Spinal cord (tissue), 9 donors: ENCODE measurements at regions not wholly inside any gene's neighbourhood (a gene's known extent, or its start where the extent isn't known, plus 50 kb on each side); places are given as distances from the start of the nearest gene placed in this dataset.
"Not testable (repeated sequence)": the region's sequence is repeated elsewhere in the genome, so short reads cannot be mapped to it uniquely, and the experiment has no call there.

Experiments
- DNase-seq, 6 donors: peaks; one replicate each; pipeline versions ENCODE4 v3.0.0 to v3.0.0-alpha.2; 2013 to 2015; ENCODE audit warnings: low spot score in 6 of 6, low read depth in 4 of 6
- H3K27ac ChIP-seq: one replicate; pipeline ENCODE4 v1.5.1; 2013; ENCODE audit warnings: low read depth, low read length, control low read depth
- H3K27me3 ChIP-seq: one replicate; pipeline ENCODE4 v1.6.1; 2013; ENCODE audit warnings: low read length; ENCODE audit not compliant: control insufficient read depth, insufficient read depth
- H3K36me3 ChIP-seq: one replicate; pipeline ENCODE4 v1.6.1; 2013; ENCODE audit warnings: low read length; ENCODE audit not compliant: control insufficient read depth, insufficient read depth
- H3K4me1 ChIP-seq: one replicate; pipeline ENCODE4 v1.6.1; 2013; ENCODE audit warnings: low read length; ENCODE audit not compliant: control insufficient read depth, insufficient read depth
- H3K4me3 ChIP-seq: one replicate; pipeline ENCODE4 v1.5.1; 2013; ENCODE audit warnings: low read depth, low read length, control low read depth
- H3K9me3 ChIP-seq: one replicate; pipeline ENCODE4 v1.6.1; 2013; ENCODE audit warnings: low read length; ENCODE audit not compliant: control insufficient read depth, insufficient read depth
- WGBS: methylation state at CpG from one replicate; pipeline ENCODE4 v1.1.5; 2013; ENCODE audit warnings: missing lambda C conversion rate; ENCODE audit not compliant: insufficient coverage; 5-methylcytosine and 5-hydroxymethylcytosine counted together
- donor health status: healthy.

DNA sequence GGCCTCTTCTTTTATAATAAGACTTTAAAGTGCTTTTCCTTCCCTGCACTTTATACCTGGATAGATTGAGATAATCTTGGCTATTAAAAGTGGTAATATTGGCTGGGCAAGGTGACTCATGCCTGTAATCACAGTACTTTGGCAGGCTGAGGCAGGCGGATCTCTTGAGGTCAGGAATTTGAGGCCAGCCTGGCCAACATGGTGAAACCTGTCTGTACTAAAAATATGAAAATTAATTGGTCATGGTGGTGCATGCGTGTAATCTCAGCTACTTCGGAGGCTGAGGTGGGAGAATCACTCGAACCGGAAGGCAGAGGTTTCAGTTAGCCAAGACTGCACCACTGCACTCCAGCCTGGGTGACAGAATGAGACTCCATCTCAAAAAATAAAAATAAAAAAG is 197.1 kb upstream of the RGS17 start:
- Histone ChIP-seq H3K4me3 (no peak overlapping the region), H3K9me3 (no peaks in the 10 kb centered on the region), H3K27me3 (no peaks in the 10 kb centered on the region), H3K4me1 (no peaks in the 10 kb centered on the region), H3K36me3 (no peaks in the 10 kb centered on the region), H3K27ac (no peak overlapping the region)
- 83% methylated on average over 3 of the region's 5 CpGs for WGBS
- DNase-seq: no peak

DNA sequence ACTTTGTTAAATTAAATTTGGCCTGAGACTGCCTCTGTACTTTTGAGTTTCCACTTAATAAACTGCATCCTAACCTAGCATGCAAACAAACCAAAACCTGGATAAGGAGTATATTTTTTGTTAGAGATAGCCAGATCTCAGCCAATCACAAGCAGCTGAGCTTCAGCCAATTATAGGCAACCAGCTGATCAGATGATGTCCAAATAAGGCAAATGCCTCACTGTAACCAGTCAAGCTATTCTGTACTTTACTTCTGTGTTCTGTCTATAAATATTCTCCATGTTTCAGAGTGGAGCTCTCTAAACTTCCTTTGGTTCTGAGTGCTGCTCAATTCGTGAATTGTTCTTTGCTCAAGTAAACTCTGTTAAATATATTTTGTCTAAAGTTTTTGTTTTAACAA is 194.6 kb upstream of the RGS17 start:
- H3K27ac ChIP-seq: no peak overlapping the region
- no peaks in the 10 kb centered on the region for H3K27me3 ChIP-seq
- WGBS: no CpG with 5 or more reads among the region's 1 CpG
- no peak for DNase-seq
- H3K9me3 ChIP-seq: no peaks in the 10 kb centered on the region
- H3K36me3 ChIP-seq: no peaks in the 10 kb centered on the region
- H3K4me3 ChIP-seq: no peak overlapping the region
- no peaks in the 10 kb centered on the region for H3K4me1 ChIP-seq

DNA sequence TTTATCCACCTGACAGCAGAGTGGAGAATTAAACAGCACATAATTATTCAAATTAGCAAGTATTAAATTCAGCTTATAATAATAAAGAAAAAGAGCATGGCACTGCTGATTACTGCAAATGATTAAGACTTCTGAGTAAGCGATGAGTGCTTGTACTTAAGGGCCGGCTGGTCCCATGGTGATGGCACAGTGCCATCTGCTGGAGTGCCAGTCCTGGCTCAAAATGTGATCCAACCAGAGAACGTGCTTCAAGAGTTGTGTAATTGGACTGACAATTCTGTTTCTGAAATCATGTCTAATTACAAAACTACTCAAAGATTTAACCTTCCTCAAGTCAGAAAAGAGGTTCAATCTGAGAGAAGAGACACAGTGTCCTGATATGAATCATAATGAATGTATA is 181.6 kb upstream of the RGS17 start:
- 13% methylated on average over 2 of the region's 3 CpGs for WGBS
- Histone ChIP-seq H3K4me1 (no peaks in the 10 kb centered on the region), H3K27ac (no peak overlapping the region), H3K9me3 (no peaks in the 10 kb centered on the region), H3K4me3 (no peak overlapping the region), H3K36me3 (no peaks in the 10 kb centered on the region), H3K27me3 (no peaks in the 10 kb centered on the region)
- peak in 5 of 6 donors; percentile 31 to 85 (median 40) for DNase-seq

DNA sequence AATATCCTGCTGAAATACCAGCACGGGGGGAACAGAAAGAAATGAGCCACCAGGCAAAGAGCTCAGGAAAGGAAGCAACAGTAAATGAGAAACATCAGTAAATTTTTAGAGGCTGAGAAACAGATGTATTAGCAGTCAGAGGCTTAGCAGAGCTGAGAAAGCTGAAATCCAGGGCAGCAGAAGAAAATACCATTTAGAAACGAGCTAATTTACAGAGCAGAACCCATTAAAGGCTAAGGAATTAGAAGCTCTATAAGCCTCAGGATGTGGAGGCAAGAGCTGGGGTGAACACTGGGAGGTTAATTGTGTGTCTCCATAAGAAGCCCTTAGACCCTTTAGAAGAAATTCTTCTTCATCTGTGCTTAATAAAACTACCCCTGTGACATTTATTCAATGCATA is 178.6 kb upstream of the RGS17 start:
- no peak overlapping the region for H3K4me3 ChIP-seq
- WGBS: 13% methylated on average over 1 of the region's 2 CpGs
- no peaks in the 10 kb centered on the region for H3K9me3 ChIP-seq
- peak in 3 of 6 donors; percentile 7 to 82 (median 14) for DNase-seq
- H3K27ac ChIP-seq: no peak overlapping the region
- H3K27me3 ChIP-seq: no peaks in the 10 kb centered on the region
- no peaks in the 10 kb centered on the region for H3K36me3 ChIP-seq
- H3K4me1 ChIP-seq: no peaks in the 10 kb centered on the region

DNA sequence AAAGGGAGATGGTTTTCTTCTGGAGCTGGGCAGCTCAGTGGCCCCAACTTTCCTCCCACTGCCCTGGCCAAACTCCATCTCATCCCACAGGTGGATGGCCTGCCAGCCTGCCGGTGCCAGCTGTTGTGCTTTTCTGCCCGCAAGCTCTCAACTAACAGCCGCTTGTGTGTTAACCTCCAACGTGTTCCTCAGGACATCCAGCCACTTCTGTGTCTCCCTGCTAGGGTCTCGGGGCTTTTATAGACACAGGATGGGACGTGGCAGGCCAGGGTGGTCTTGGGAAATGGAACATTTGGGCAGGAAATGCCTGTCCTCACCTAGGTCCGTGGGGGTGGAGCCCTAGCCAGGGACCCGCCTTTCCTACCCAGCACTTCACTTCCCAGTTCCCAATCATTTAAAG is 171.1 kb upstream of the RGS17 start:
- no peak for DNase-seq
- no peaks in the 10 kb centered on the region for H3K36me3 ChIP-seq
- no peak overlapping the region for H3K4me3 ChIP-seq
- WGBS: 90% methylated on average over 6 of the region's 8 CpGs
- H3K9me3 ChIP-seq: no peaks in the 10 kb centered on the region
- no peaks in the 10 kb centered on the region for H3K27me3 ChIP-seq
- no peak overlapping the region for H3K27ac ChIP-seq
- H3K4me1 ChIP-seq: no peaks in the 10 kb centered on the region

DNA sequence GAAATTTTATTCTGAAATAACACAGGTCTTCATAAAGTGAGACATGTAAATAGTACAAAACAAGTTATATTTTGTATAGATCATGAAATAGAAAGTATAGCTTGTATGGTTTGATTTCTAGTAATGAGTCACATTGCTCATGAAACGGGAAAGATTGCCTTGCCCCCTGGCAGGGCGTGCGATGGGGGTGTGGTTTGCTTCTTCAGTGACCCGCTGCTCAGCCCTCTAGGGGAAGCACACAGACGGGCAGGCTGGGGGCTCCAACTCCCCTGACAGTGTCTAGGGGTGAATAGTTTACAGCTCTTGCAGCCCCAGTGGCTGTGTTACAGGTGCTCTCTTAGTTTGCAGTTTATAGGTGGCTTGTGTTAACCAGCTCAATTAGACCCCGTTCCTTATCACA is 170.5 kb upstream of the RGS17 start:
- Histone ChIP-seq H3K36me3 (no peaks in the 10 kb centered on the region), H3K4me1 (no peaks in the 10 kb centered on the region), H3K27ac (no peak overlapping the region), H3K27me3 (no peaks in the 10 kb centered on the region), H3K9me3 (no peaks in the 10 kb centered on the region), H3K4me3 (no peak overlapping the region)
- no peak for DNase-seq
- 74% methylated on average over 6 of the region's 6 CpGs for WGBS

DNA sequence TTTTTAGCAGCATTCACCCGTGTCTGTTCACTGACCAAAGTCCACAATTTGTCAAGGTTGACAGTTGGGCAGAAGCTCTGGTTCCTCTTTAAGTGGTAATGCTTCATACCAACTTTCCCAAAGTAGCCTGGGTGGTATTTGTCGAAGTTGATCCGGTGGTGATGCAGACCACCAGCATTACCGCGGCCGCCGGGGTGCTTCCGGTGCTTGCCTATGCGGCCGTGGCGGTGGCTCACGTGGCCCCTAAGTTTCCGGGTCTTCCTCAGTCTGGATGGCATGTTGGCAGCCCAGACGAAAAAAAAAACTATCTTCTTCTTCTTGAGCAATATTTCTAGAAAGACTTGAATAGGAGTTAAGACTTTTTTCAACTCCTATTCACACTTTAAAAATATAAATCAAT is 151.4 kb upstream of the RGS17 start:
- not testable (repeated sequence) for H3K36me3 ChIP-seq, H3K9me3 ChIP-seq, H3K4me1 ChIP-seq, H3K4me3 ChIP-seq, H3K27me3 ChIP-seq, H3K27ac ChIP-seq, DNase-seq
- WGBS: 100% methylated on average over 10 of the region's 14 CpGs

DNA sequence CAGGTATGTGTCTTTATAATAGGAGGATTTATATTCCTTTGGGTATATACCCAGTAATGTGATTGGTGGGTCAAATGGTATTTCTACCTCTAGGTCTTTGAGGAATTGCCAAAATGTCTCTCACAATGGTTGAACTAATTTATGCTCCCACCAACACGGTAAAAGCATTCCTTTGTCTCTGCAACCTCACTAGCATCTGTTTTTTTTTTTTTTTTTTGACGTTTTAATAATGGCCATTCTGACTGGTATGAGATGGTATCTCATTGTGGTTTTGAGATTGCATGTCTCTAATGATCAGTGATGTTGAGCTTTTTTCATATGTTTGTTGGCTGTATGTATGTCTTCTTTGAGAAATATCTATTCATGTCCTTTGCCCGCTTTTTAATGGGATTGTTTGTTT is 144.9 kb upstream of the RGS17 start:
- WGBS: no CpG with 5 or more reads among the region's 3 CpGs
- no peak overlapping the region for H3K4me3 ChIP-seq

DNA sequence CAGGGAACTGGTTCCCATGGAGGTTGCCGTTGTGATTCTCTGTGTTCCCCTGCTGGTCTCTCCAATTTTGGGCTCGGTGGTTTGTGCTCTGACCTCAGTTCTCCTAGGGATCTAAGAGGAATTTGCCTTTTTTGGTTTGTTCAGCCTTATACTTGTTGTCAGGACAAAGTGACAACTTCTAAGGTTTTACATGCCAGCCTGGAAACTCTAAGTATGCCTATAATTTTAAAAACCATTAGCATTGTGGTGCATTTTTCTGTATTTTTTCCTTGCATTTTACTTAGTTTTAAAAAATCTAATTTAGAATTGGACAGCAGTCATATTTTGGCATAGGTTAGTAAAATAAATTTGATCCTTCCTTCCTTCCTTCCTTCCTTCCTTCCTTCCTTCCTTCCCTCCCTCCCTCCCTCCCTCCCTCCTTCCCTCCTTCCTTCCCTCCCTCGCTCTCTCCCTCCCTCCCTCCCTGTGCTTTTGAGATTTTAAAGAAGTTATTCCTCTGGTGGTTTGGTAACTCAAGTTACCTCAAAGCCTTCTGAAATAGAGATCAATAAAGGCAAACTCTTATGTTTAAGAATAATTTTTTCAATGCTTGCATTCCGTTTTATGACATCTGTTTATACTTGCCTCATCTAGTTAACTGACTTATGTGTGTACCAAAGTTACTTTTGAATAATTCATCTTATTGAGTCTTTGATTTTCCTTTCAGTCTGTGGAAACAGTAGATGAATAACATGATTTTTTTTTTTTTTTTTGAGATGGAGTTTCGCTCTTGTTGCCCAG is 141.3 kb upstream of the RGS17 start:
- H3K4me1 ChIP-seq: no peaks in the 10 kb centered on the region
- no peaks in the 10 kb centered on the region for H3K27me3 ChIP-seq
- peaks cover 2% of the 10 kb centered on the region for H3K9me3 ChIP-seq
- 53% methylated on average over 2 of the region's 5 CpGs for WGBS
- DNase-seq: no peak
- no peaks in the 10 kb centered on the region for H3K36me3 ChIP-seq
- H3K27ac ChIP-seq: no peak overlapping the region
- H3K4me3 ChIP-seq: no peak overlapping the region

More for the DNA sequence above, 144.9 kb upstream of the RGS17 start:
- Histone ChIP-seq H3K4me1 (no peaks in the 10 kb centered on the region), H3K27ac (no peak overlapping the region), H3K9me3 (no peaks in the 10 kb centered on the region), H3K36me3 (no peaks in the 10 kb centered on the region), H3K27me3 (no peaks in the 10 kb centered on the region)
- DNase-seq: no peak

DNA sequence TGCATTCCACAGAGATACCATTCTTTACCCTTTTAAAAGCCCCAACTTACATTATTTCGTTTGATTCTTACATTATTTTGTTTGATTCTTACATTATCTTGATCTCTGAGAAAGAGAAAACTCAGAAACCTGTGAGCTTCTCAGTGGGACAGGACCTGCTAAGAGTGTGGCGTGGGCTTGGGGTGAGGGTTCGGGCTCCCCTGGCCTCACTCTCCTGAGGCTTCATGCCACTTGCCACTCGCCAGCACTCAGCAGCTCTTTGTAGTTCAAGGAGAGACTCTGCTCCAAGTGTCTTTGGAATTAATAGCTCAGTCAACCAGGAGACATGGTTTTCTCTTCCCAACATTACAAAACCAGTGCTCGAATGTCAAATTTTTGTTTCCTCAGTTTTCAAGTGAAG is 132.4 kb upstream of the RGS17 start:
- H3K27me3 ChIP-seq: no peaks in the 10 kb centered on the region
- DNase-seq: no peak
- H3K27ac ChIP-seq: no peak overlapping the region
- H3K4me3 ChIP-seq: no peak overlapping the region
- H3K9me3 ChIP-seq: no peaks in the 10 kb centered on the region
- no peaks in the 10 kb centered on the region for H3K4me1 ChIP-seq
- 84% methylated on average over 3 of the region's 5 CpGs for WGBS
- H3K36me3 ChIP-seq: no peaks in the 10 kb centered on the region
